Erythroblast (primary cell): ENCODE measurements at regions not wholly inside any gene's neighbourhood (a gene's known extent, or its start where the extent isn't known, plus 50 kb on each side); places are given as distances from the start of the nearest gene placed in this dataset.

ENCODE experiments used
- GATA1 ChIP-seq: IDR thresholded peaks from 2 replicates; pipeline ENCODE4 v1.6.1; 2011; ENCODE audit warnings: low read depth, mild to moderate bottlenecking, control low read depth, low read length, moderate library complexity
- POLR2A ChIP-seq: IDR thresholded peaks from 2 replicates; pipeline ENCODE4 v1.6.1; 2011; ENCODE audit warnings: mild to moderate bottlenecking, low read length

GRCh38 chr17:79555543-79555942, 55.3 kb downstream of the RBFOX3 start:
- TF ChIP-seq POLR2A (no peak), GATA1 (no peak)
